NOMO-1 treated with dmso at 0.1 percent for 144 hours (cell line): ENCODE measurements at regions not wholly inside any gene's neighbourhood (a gene's known extent, or its start where the extent isn't known, plus 50 kb on each side); places are given as distances from the start of the nearest gene placed in this dataset.
"Not testable (repeated sequence)": the region's sequence is repeated elsewhere in the genome, so short reads cannot be mapped to it uniquely, and the experiment has no call there.

Experiments used
- DNase-seq: peaks from one replicate; lab custom pipeline; 2025; ENCODE audit not compliant: unreplicated experiment; lab: John Stamatoyannopoulos, UW

GRCh38 chr22:44557872-44558271, 59.8 kb upstream of the RTL6 start:
- DNase-seq, result not testable (repeated sequence)

- DNase-seq, result no peak
Observed at GRCh38 chr22:44557064-44557748, 59.2 kb upstream of the RTL6 start.

DNA sequence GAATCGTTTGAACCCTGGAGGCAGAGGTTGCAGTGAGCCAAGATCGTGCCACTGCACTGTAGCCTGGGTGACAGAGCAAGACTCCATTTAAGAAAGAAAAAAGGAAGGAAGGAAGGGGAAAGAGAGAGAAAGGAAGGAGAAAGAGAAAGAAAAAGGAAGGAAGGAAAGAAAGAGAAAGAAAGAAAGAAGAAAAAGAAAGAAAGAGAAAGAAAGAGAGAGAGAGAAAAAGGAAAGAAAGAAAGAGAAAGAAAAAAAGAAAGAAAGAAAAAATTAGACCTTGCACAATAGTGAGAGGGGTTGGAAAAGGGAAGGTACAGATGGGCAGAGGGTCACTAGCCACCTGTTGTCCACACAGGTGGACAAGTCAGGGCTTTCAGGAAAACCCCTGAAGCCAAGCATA, 57.6 kb upstream of the RTL6 start:
- DNase-seq, result no peak

- no peak for DNase-seq
Observed at GRCh38 chr22:44555046-44555445, 57.0 kb upstream of the RTL6 start.

DNA sequence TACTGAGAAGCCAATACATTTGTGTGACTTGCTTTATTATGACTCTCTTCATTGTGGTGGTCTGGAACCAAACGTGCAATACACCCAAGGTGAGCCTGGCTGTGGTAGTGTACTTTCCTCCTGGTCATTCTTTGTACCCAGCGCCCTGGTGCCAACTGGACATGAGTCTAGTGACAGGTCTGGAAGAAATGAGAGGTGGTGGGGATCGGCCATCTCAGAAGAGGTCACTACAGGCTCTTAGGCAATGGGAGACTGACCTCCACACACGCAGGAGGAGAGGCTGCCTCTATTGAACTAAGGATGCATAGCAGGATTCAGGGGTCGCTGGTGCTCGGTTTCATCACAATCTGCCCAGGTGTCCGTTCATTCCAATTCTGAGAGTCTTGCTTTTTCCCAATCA, 56.4 kb upstream of the RTL6 start:
- no peak for DNase-seq

DNA sequence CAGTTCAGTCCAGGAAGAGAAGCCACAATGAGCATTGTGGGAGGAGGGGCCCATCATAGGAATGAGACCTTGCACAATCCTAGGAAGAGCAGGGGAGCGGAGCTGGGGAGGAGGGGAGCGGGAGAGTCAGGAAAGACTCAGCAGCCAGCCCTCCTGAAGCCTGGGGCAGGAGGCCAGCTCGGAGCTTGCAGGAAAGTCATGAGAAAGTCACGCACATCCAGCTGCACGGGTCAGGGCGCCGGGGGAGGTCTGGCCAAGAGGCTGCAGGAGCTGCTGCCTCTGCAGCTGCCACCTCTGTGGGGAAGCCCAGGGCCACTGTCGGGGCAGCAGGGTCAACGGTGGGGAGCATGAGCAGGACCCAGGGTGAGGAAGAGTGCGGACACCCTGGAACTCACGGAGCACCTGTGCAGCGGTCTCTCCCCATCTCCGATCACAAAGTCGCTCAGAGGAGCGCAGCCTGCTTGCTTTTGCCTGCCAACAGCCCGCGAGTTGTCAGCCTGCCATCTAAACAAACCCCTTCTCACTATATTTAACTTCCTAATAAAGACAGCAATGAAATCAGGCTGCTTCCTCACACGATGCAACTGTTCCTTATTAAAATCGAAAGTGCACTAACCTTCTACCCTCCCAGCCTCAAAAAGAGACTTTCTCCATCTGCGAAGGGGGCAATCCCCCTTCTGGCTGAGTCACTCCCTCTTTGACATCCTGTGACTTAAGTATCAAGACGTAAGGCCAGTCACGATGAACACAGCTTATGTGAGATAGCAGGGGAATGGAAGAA, 52.9 kb upstream of the RTL6 start:
- DNase-seq, result peak; percentile 37

- DNase-seq, result no peak
Observed at GRCh38 chr22:44549701-44550100, 51.7 kb upstream of the RTL6 start.

- no peak for DNase-seq
Observed at GRCh38 chr22:44548981-44549380, 50.9 kb upstream of the RTL6 start.
